Stimulated activated CD4-positive, alpha-beta T cell treated with anti-CD3 and anti-CD28 coated beads, Interleukin-2, amount 100 ng/mL, for 4 hours (primary cell): ENCODE measurements at regions not wholly inside any gene's neighbourhood (a gene's known extent, or its start where the extent isn't known, plus 50 kb on each side); places are given as distances from the start of the nearest gene placed in this dataset.
"Not testable (repeated sequence)": the region's sequence is repeated elsewhere in the genome, so short reads cannot be mapped to it uniquely, and the experiment has no call there.

Source experiments
- DNase-seq: peaks from one replicate; pipeline ENCODE4 v3.0.0-alpha.2; 2020; ENCODE audit warnings: low read depth

DNA sequence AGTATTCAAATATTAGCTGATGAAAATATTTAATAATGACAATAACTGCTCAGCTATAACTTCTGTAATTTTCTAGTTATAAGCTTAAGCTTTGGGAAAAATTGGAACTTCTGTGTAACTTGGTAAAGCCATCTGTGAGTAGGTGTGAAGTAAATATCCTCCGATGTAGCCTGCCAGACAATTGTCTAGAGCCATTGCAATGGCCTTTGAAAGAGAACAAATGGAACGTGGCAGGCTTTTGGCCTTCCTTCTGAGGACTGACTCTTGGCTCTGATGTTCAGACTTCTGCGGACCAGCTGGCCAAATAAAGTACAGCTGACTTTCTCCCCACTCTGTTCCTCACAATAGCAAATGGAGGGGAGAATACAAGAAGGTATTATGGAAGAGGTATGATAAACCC lies 203.4 kb upstream of the NMUR2 start:
- DNase-seq: no peak

DNA sequence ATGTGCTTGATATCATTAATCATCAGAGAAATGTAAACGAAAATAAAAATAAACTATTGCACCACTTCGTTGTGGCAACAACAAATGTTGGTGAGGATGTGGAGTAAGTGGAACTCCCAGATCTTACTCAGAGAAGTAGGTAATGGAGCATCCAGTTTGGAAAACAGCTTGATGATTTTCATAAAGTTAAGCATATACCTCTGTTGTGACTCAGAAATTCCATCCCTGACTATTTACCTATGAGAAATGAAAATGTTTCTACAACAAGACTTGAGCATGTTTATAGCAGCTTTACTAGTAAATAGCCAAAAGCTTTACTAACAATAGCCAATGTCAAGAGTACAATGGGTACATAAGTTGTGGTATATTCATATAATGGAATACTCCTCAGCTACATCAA lies 214.7 kb upstream of the NMUR2 start:
- DNase-seq: no peak

GRCh38 chr5:152622628-152623027 lies 217.5 kb upstream of the NMUR2 start:
- DNase-seq: no peak

DNA sequence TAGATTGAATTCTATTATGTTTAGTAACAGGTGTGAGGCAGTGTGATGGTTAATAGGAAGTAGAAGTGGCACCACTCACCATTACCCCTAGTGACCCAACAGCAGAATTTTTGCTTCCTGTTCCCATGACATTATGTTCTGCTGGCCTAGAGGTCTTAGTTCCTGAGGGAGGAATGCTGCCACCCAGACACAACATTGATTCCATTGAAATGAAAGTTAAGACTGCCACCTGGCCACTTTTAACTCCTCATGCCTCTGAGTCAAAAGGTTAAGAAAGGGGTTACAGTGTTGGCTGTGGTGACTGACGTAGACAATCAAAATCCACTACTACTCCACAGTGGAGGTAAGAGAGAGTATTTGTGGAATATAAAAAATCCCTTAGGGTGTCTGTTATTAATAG lies 218.9 kb upstream of the NMUR2 start:
- DNase-seq: no peak

DNA sequence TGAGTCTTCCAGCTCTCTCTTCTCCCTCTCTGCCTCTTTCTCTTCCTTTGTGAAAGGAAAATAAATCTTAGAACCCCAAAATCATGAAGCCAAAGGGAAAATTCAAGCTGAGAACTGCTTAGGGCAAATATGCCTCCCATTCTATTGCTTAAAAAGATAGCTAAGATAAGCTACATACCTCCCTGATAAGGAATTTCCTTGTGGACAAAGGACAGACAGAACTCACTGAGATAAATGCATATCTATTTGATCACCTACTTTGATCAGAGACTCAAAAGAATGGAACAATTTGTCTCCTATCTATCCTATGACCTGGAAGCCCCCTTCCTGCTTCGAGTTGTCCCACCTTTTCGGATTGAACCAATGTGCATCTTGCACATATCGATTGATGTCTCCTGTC lies 220.6 kb upstream of the NMUR2 start:
- DNase-seq: no peak

GRCh38 chr5:152631221-152631620 lies 226.1 kb upstream of the NMUR2 start:
- DNase-seq: no peak

GRCh38 chr5:152632360-152632759 lies 227.3 kb upstream of the NMUR2 start:
- DNase-seq: no peak

DNA sequence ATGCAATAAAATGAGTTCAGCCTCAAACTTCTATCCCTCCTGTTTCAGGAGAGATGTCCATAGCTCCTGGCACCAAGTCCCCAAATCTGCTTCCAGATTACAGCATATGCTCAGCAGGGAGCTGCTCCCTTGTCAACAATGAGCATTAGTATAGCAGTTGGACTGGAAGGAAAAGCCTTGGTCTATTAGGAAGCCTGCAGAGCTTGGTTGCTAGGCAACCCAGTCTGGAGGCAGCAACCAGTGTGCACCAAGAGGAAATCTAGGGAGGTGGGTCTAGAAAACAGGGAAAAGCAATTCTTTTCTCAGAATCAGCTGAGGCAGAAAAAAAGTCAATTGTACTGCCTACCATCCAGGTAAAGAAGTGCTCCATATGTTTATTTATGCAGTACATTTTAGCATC lies 229.5 kb upstream of the NMUR2 start:
- no peak for DNase-seq

DNA sequence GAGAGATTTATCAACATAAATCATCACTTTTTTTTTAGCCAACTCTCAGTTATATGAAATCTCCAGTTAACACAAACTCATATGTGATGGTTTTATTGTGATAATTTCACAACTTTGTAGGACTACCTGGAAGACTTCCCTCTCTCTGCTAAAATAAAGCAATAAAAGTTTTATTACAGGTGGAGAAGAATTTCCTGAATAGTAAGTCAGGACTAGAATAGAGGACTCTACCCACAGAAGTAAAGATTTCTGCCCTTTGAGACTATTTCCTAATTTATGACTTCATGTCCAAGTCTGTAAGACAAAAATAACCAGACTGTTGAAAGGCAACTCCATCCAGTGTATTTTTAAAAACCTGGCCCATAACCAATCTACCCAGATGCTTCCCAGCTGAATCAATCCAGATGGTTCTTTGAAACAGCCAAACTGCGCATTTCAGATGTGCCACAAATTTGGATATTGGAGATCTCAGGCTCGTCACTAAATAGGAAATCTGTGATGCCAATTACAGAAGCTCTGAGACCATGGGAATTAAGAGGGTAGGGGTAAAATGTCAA lies 234.0 kb upstream of the NMUR2 start:
- DNase-seq: no peak

GRCh38 chr5:152641970-152642805 lies 237.1 kb upstream of the NMUR2 start:
- no peak for DNase-seq

GRCh38 chr5:152642880-152643279 lies 237.8 kb upstream of the NMUR2 start:
- DNase-seq: no peak

DNA sequence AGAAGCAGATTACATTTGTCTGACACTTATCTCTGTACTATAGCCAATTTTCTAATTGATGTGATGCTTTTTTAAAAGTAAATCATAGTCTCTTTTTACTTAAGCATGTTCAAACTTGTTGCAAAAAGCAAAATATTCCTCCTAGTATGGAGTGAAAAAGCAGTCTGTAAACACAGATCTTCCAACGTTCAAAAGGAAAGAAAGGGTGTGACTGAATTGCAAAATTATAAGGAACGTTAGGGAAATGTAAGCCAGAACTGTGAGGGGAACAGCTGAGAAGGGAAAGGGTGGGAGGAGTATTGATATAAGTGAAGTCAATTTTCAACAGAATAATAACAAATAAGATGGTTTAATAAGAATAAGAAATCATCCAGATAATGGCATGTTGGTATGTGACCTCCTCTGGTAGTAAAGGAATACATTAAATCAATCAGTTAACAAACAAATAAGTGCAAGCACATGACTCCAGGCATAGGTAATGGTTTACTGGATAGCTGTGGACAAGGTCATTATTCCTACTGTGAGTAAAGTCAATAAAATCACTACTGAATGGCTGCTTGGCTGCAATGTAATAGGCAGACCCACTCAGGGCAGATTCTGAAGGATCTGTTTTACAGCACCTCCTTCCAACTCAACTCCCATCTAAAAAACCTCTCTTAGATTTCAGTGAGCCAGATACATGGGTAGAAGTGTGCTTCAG lies 239.1 kb upstream of the NMUR2 start:
- DNase-seq: no peak

DNA sequence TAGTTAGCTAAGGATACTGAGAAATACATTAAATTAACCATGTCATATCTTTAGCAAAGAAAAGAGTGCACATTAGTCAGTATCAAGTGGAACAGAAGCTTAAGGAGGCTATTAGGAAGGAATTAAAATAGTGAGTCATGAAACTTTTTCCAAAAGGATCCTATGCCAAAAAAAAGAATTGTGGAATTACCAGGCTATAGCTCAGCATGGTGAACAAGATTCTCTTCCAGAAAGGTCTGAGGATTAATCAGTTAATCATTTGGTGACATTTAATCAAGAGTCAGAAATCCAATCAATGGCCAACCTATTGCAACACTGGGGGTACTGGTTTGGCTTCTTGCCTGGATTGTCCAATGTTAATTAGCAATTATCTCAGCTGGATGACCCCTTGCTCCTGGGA lies 244.5 kb upstream of the NMUR2 start:
- DNase-seq: no peak

GRCh38 chr5:152650413-152650812 lies 245.3 kb upstream of the NMUR2 start:
- DNase-seq: no peak

- DNase-seq: not testable (repeated sequence)
Measured at GRCh38 chr5:152659470-152659869, 254.4 kb upstream of the NMUR2 start.

- DNase-seq: no peak
Measured at GRCh38 chr5:152673601-152674000, 268.5 kb upstream of the NMUR2 start.

GRCh38 chr5:152674403-152674802 lies 269.3 kb upstream of the NMUR2 start:
- no peak for DNase-seq

- no peak for DNase-seq
Measured at GRCh38 chr5:152676196-152676595, 271.1 kb upstream of the NMUR2 start.

DNA sequence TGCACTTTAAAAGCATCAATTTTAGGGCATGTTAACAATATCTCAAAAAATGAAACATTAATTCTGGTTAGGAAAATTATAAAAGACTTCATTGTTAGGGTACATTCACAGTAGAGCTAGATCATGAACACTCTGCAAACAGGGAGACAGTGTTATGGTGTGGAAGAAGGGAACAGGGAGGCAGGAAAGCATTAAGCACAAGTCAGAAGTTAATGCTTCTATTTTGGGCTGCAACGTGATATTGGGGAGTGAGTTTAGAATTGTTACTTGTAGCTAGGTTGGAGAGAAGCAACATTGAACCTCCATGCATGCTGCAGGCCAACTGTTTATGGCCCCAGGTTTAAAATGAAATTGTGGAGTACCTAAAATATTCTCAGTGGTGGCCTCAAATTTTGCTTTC lies 278.1 kb upstream of the NMUR2 start:
- DNase-seq: no peak

GRCh38 chr5:152686931-152687330 lies 281.9 kb upstream of the NMUR2 start:
- DNase-seq: no peak

GRCh38 chr5:152688561-152689249 lies 283.6 kb upstream of the NMUR2 start:
- no peak for DNase-seq

GRCh38 chr5:152689250-152689711 lies 284.2 kb upstream of the NMUR2 start:
- DNase-seq: no peak

- no peak for DNase-seq
Measured at GRCh38 chr5:152694231-152694630, 289.2 kb upstream of the NMUR2 start.
